HepG2 (cell line): ENCODE measurements at regions not wholly inside any gene's neighbourhood (a gene's known extent, or its start where the extent isn't known, plus 50 kb on each side); places are given as distances from the start of the nearest gene placed in this dataset.

Experiments
- ATAC-seq: fragments of 200-7000 bp; cut with Tn5 transposase; 3 replicates; pipeline ENCODE4 v1.9.1; 2020; ENCODE audit warnings: mild to moderate bottlenecking, moderate library complexity
- BruUV-seq: library from RNA; stranded (reverse); fragments of 400-500 nt; replicated peaks from 2 replicates; lab custom pipeline; 2021; lab: Mats Ljungman, UMichigan
- CTCF ChIA-PET: fragments of 300-600 bp; formaldehyde crosslinking; extraction: SDS; loops from one replicate; lab custom pipeline; 2021; ENCODE audit warnings: low total read pairs, inconsistent platforms, low intra/inter-chr PET ratio; lab: Yijun Ruan, JAX
- POLR2A ChIA-PET: fragments of 350-600 bp; sonication (Branson Sonifier 250); formaldehyde crosslinking; loops from one replicate; lab custom pipeline; 2020; ENCODE audit warnings: antibody characterized with exemption, inconsistent platforms; lab: Yijun Ruan, JAX
- DNase-seq: peaks from one replicate; pipeline ENCODE4 v3.0.0-alpha.2; 2015; ENCODE audit warnings: low spot score
- FAIRE-seq: peaks from 3 replicates; lab custom pipeline; 2011; peaks lifted over from hg19 to GRCh38; lab: Jason Lieb, UNC
- H2AFZ ChIP-seq: one replicate; pipeline ENCODE4 v1.6.1; 2011; ENCODE audit warnings: low read length, inconsistent platforms
- H3K27ac ChIP-seq: fragments of 300-600 bp; 3 replicates; pipeline ENCODE4 v1.8.0; 2011; ENCODE audit warnings: mixed run types, mild to moderate bottlenecking, mixed read lengths, low read length, inconsistent platforms; ENCODE audit not compliant: insufficient read depth; ENCODE audit errors: extremely low read length
- H3K27me3 ChIP-seq, 2 experiments: fragments of 200-600 bp in 1 of 2; 2 replicates in 1 of 2; 3 replicates in 1 of 2; pipeline versions ENCODE4 v1.6.0 to v1.8.0; 2011; ENCODE audit warnings: low read length in 2 of 2, mild to moderate bottlenecking in 2 of 2, moderate library complexity in 2 of 2, inconsistent platforms in 1 of 2; ENCODE audit not compliant: insufficient read depth in 2 of 2, control insufficient read depth in 1 of 2
- H3K36me3 ChIP-seq, 2 experiments: fragments of 200-600 bp in 1 of 2; replicated peaks in 1 of 2; 2 replicates in 1 of 2; 3 replicates in 1 of 2; pipeline versions ENCODE4 v1.5.1 to v1.8.0; 2011; ENCODE audit warnings: low read length in 2 of 2, inconsistent platforms in 1 of 2; ENCODE audit not compliant: insufficient read depth in 2 of 2, control insufficient read depth in 1 of 2
- H3K4me1 ChIP-seq: 2 replicates; pipeline ENCODE4 v1.5.1; 2012; ENCODE audit warnings: low read length, inconsistent platforms; ENCODE audit not compliant: insufficient read depth
- H3K4me2 ChIP-seq: 2 replicates; pipeline ENCODE4 v1.6.0; 2011; ENCODE audit warnings: low read depth, low read length, inconsistent platforms
- H3K4me3 ChIP-seq, 3 experiments: fragments of 200-600 bp in 1 of 3; sonication (generic), shearing (Covaris generic) in 1 of 3; replicated peaks in 1 of 3; 2 replicates each; pipeline ENCODE4 v1.5.1; 2011 to 2016; ENCODE audit warnings: low read length in 3 of 3, inconsistent platforms in 2 of 3, low read depth in 2 of 3, mild to moderate bottlenecking in 2 of 3, control low read depth in 1 of 3, mixed read lengths in 1 of 3; ENCODE audit not compliant: insufficient read depth in 1 of 3
- H3K79me2 ChIP-seq: one replicate; pipeline ENCODE4 v1.6.1; 2011; ENCODE audit warnings: low read length, inconsistent platforms; ENCODE audit not compliant: insufficient read depth
- H3K9ac ChIP-seq: 2 replicates; pipeline ENCODE4 v1.6.0; 2011; ENCODE audit warnings: mild to moderate bottlenecking, low read depth, low read length, inconsistent platforms; ENCODE audit not compliant: insufficient read depth
- H3K9me3 ChIP-seq: 2 replicates; pipeline ENCODE4 v1.5.1; 2012; ENCODE audit warnings: mild to moderate bottlenecking, low read length
- H4K20me1 ChIP-seq: 2 replicates; pipeline ENCODE4 v1.6.0; 2011; ENCODE audit warnings: inconsistent platforms, mild to moderate bottlenecking, low read length, moderate library complexity; ENCODE audit not compliant: insufficient read depth
- ARID2 ChIP-seq: sonication (generic); formaldehyde crosslinking; IDR thresholded peaks from 2 replicates; pipeline ENCODE4 v1.8.1; 2022; ENCODE audit warnings: mild to moderate bottlenecking, missing genetic modification reagents, borderline replicate concordance
- BHLHE40 ChIP-seq: IDR thresholded peaks from 2 replicates; pipeline ENCODE4 v1.6.1; 2011; ENCODE audit warnings: low read length, improper control_type of control experiment
- CAMTA2 ChIP-seq: sonication (generic); formaldehyde crosslinking; IDR thresholded peaks from 2 replicates; pipeline ENCODE4 v1.4.0; 2020; ENCODE audit warnings: mild to moderate bottlenecking, missing genetic modification reagents, borderline replicate concordance
- ZNF382 ChIP-seq: sonication (generic); formaldehyde crosslinking; IDR thresholded peaks from 2 replicates; pipeline ENCODE4 v1.5.0; 2020; ENCODE audit warnings: missing genetic modification reagents, mild to moderate bottlenecking, borderline replicate concordance
- ZNF562 ChIP-seq: sonication (generic); formaldehyde crosslinking; IDR thresholded peaks from 2 replicates; pipeline ENCODE4 v1.8.0; 2022; ENCODE audit warnings: missing genetic modification reagents, borderline replicate concordance
- ZNF850 ChIP-seq: sonication (generic); formaldehyde crosslinking; conservative IDR thresholded peaks from 2 replicates; pipeline ENCODE4 v1.9.0; 2021; ENCODE audit warnings: mild to moderate bottlenecking, missing genetic modification reagents
- WGBS: methylation state at CpG from one replicate; pipeline ENCODE4 v1.1.6; 2017; ENCODE audit warnings: low lambda C conversion rate; 5-methylcytosine and 5-hydroxymethylcytosine counted together
- in situ Hi-C: cut with HindIII; loops from 2 replicates; pipeline ENCODE4 v1.10.0; 2017; ENCODE audit warnings: low pct_unique_long_range_greater_than_20kb; ENCODE audit not compliant: extremely low pct_ligation_motif_present
- intact Hi-C: fragments of 100-400 bp; cut with micrococcal nuclease; formaldehyde crosslinking; loops from one replicate; pipeline ENCODE4 v1.10.0; 2022; ENCODE audit not compliant: unreplicated experiment
- TF ChIP-seq, protein P1 (sequence below): sonication (generic); formaldehyde crosslinking; IDR thresholded peaks from 2 replicates; pipeline ENCODE4 v1.4.0; 2020; ENCODE audit warnings: low read depth, mild to moderate bottlenecking, missing genetic modification reagents
- TF ChIP-seq, protein P2 (sequence below): sonication (generic); formaldehyde crosslinking; conservative IDR thresholded peaks from 2 replicates; pipeline ENCODE4 v1.8.0; 2022; ENCODE audit warnings: mild to moderate bottlenecking, moderate library complexity, missing genetic modification reagents

DNA sequence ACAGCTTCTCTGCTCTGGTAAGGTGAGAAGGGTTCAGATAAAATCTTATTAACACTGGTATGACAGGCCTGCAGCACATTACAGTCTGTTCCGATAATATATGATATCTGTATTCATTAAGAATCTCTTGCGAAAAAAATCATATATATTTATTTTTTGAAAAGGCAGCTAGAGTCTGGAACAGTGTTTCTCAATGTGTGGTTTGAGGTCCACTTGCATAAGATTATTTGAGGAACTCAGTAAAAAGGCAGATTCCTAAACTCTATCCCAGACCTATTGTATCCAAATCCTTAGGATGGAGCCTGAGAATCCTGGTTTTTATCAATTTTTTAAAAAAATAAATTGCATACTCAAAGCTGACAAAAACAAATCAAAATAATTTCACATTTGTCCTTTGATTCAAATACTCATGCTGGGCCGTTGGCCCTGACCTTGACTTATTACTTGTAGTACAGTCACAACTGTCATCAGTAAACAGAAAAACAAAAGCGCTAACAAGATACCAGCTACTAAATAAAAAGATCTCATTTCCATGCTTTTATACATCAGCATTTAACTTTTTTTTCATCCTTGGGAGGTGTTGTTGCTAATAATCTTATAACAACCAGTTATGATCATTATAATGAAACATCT is 60.6 kb downstream of the RGS2 start:
- Histone ChIP-seq H3K9me3 (no peaks in the 10 kb centered on the region), H3K36me3 (no peaks in the 10 kb centered on the region), H3K4me2 (no peak overlapping the region), H3K4me3 (no peak overlapping the region), H4K20me1 (no peaks in the 10 kb centered on the region), H3K9ac (no peak overlapping the region), H2AFZ (no peak overlapping the region), H3K79me2 (no peaks in the 10 kb centered on the region), H3K27ac (no peak overlapping the region), H3K4me1 (no peaks in the 10 kb centered on the region), H3K27me3 (no peaks in the 10 kb centered on the region; a peak in 1 of 5 replicates)
- ChIA-PET POLR2A (no interaction called here), CTCF (no interaction called here)
- intact Hi-C loops = no loop called here
- FAIRE-seq = no peak
- DNase-seq = no peak
- no peak for TF ChIP-seq ZNF382
- TF ChIP-seq ZNF562 (CRISPR knock-in tag) = no peak
- TF ChIP-seq, protein P1, sequence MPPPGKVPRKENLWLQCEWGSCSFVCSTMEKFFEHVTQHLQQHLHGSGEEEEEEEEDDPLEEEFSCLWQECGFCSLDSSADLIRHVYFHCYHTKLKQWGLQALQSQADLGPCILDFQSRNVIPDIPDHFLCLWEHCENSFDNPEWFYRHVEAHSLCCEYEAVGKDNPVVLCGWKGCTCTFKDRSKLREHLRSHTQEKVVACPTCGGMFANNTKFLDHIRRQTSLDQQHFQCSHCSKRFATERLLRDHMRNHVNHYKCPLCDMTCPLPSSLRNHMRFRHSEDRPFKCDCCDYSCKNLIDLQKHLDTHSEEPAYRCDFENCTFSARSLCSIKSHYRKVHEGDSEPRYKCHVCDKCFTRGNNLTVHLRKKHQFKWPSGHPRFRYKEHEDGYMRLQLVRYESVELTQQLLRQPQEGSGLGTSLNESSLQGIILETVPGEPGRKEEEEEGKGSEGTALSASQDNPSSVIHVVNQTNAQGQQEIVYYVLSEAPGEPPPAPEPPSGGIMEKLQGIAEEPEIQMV (CRISPR knock-in tag) = no peak
- TF ChIP-seq CAMTA2 (CRISPR knock-in tag) = no peak
- TF ChIP-seq BHLHE40 = no peak
- TF ChIP-seq ZNF850 = no peak
- TF ChIP-seq ARID2 (CRISPR knock-in tag) = no peak
- WGBS = 71% methylated on average over 4 of the region's 4 CpGs
- in situ Hi-C loops = no loop called here
- ATAC-seq = no peak
- BruUV-seq = no TSS peak

DNA sequence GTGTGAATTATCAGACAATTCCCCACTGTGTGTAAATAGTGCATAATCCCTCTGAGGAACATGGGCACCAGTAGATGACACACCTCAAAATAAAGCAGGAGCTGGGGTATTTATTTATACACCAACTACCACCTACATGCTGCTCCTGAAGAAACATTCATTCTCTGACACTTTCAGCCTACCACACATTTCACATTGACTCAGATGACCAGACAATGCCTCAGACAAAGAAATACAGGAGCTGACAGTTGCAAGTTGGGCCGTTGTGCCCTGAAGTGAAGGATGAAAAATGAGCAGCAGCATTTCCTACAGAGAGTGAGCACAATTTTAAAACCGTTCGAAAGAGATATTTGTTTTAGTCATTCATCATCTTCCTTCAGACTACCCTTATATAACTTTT is 63.2 kb downstream of the RGS2 start:
- ChIA-PET POLR2A (no interaction called here), CTCF (no interaction called here)
- H3K4me1 ChIP-seq = no peaks in the 10 kb centered on the region
- no peaks in the 10 kb centered on the region for H3K9me3 ChIP-seq
- ATAC-seq (no peak), FAIRE-seq (no peak), DNase-seq (no peak)
- in situ Hi-C loops (no loop called here), intact Hi-C loops (loop anchor here (5.0 kb wide), 1 partner anchor 50 kb away; no protein-coding TSS in a partner anchor)
- H3K27ac ChIP-seq = no peak overlapping the region
- H2AFZ ChIP-seq = no peak overlapping the region
- no peaks in the 10 kb centered on the region for H3K36me3 ChIP-seq
- H3K79me2 ChIP-seq = no peaks in the 10 kb centered on the region
- TF ChIP-seq, protein P2, sequence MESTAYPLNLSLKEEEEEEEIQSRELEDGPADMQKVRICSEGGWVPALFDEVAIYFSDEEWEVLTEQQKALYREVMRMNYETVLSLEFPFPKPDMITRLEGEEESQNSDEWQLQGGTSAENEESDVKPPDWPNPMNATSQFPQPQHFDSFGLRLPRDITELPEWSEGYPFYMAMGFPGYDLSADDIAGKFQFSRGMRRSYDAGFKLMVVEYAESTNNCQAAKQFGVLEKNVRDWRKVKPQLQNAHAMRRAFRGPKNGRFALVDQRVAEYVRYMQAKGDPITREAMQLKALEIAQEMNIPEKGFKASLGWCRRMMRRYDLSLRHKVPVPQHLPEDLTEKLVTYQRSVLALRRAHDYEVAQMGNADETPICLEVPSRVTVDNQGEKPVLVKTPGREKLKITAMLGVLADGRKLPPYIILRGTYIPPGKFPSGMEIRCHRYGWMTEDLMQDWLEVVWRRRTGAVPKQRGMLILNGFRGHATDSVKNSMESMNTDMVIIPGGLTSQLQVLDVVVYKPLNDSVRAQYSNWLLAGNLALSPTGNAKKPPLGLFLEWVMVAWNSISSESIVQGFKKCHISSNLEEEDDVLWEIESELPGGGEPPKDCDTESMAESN (CRISPR knock-in tag) = no peak
- no peaks in the 10 kb centered on the region for H4K20me1 ChIP-seq
- H3K9ac ChIP-seq = no peak overlapping the region
- WGBS = 0% methylated on average over 3 of the region's 3 CpGs
- no peak overlapping the region for H3K4me3 ChIP-seq
- no peaks in the 10 kb centered on the region; a peak in 1 of 5 replicates for H3K27me3 ChIP-seq
- H3K4me2 ChIP-seq = no peak overlapping the region
- BruUV-seq = no TSS peak
